Mucosa of rectum (tissue), 2 donors: ENCODE measurements at regions not wholly inside any gene's neighbourhood (a gene's known extent, or its start where the extent isn't known, plus 50 kb on each side); places are given as distances from the start of the nearest gene placed in this dataset.

Source experiments
- H3K27ac ChIP-seq, 2 donors: one replicate each; pipeline ENCODE4 v1.7.0; 2013; ENCODE audit warnings: inconsistent platforms in 2 of 2, low read depth in 2 of 2, low read length in 2 of 2
- H3K27me3 ChIP-seq, 2 donors: one replicate each; pipeline ENCODE4 v1.7.0; 2013; ENCODE audit warnings: low read length in 2 of 2; ENCODE audit not compliant: control insufficient read depth in 2 of 2, insufficient read depth in 2 of 2
- H3K36me3 ChIP-seq, 2 donors: one replicate each; pipeline ENCODE4 v1.7.0; 2013; ENCODE audit warnings: low read length in 2 of 2; ENCODE audit not compliant: control insufficient read depth in 2 of 2, insufficient read depth in 2 of 2
- H3K4me1 ChIP-seq, 2 donors: one replicate each; pipeline ENCODE4 v1.7.0; 2013; ENCODE audit warnings: low read length in 2 of 2, mild to moderate bottlenecking in 1 of 2; ENCODE audit not compliant: control insufficient read depth in 2 of 2, insufficient read depth in 2 of 2
- H3K4me3 ChIP-seq, 2 donors: one replicate each; pipeline ENCODE4 v1.7.0; 2013; ENCODE audit warnings: low read length in 2 of 2
- H3K9ac ChIP-seq, 2 donors: one replicate each; pipeline ENCODE4 v1.7.0; 2013; ENCODE audit warnings: low read length in 2 of 2, low read depth in 1 of 2, mild to moderate bottlenecking in 1 of 2
- H3K9me3 ChIP-seq, 2 donors: one replicate each; pipeline ENCODE4 v1.7.0; 2013; ENCODE audit warnings: low read length in 2 of 2; ENCODE audit not compliant: control insufficient read depth in 2 of 2
- donor health status: healthy.
- donor health status: Normal muscosa, but diverticular disease.

DNA sequence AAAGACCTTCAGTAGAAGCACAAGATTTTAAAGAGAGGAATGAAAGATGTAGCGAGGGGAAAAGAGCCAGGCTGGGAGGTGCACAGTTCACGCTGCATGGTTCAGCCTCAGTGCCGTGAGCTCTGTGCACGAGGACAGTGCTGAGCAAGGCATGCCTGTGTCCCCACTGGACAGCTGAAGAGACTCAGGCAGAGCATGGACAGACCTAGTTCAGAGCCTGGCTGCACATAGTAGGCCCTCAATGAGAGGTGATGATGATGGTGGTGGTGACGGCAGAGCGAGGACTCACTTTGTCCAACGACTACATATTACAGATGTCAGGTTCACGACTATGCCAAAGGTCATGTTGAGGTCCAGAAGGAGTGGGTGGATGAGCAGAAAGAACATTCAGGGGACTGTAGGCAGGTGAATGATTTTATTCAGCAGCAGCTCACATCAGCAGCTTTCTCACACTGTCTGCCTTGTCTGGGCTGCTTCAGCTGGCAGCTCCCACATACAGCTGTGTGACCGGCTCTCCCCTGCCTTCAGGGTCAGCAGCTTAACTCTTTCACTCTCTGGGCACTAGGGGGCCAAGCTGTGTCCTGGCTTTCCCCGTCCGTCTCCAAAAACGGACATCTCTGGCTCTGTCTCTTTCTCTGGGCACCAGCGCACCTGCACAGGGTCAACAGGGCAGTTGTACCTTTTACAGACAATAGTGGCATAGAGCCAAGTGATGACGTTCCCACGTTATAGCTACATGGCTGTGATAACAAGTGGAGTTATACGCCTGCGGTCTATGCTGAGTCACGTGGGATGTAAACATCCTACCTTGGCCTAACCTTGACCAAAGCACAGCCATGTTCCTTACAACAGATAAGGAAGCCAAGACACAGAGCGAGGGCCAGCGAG lies 83.4 kb upstream of the KCNK12 start:
- peaks cover 7 to 9% of the 10 kb centered on the region in 2 donors for H3K4me1 ChIP-seq
- H3K4me3 ChIP-seq = no peak overlapping the region
- no peaks in the 10 kb centered on the region for H3K36me3 ChIP-seq
- no peaks in the 10 kb centered on the region for H3K9me3 ChIP-seq
- H3K9ac ChIP-seq = no peak overlapping the region
- no peaks in the 10 kb centered on the region for H3K27me3 ChIP-seq
- no peak overlapping the region for H3K27ac ChIP-seq

DNA sequence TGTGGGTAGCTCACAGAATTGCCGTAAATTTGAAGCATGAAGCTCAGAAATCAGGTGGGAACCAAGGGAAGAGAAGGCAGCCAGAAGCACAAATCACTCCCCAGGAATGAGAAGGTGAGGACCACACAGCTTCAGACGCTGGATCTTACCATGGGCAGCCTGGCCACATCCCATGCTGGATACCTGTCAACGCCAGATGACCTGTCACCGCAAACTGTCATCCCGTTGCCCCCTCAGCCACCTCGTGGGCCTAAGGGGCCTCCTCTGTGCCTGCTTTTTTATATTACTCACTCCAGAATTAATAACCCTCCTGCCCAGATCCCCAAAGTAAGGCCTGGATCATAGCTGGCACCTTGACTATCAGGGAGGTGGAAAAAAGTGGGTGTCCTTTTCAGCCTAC lies 82.3 kb upstream of the KCNK12 start:
- H3K27ac ChIP-seq = no peak overlapping the region
- no peaks in the 10 kb centered on the region for H3K27me3 ChIP-seq
- no peak overlapping the region for H3K9ac ChIP-seq
- H3K36me3 ChIP-seq = no peaks in the 10 kb centered on the region
- peaks cover 7 to 9% of the 10 kb centered on the region in 2 donors for H3K4me1 ChIP-seq
- H3K4me3 ChIP-seq = no peak overlapping the region
- no peaks in the 10 kb centered on the region for H3K9me3 ChIP-seq

DNA sequence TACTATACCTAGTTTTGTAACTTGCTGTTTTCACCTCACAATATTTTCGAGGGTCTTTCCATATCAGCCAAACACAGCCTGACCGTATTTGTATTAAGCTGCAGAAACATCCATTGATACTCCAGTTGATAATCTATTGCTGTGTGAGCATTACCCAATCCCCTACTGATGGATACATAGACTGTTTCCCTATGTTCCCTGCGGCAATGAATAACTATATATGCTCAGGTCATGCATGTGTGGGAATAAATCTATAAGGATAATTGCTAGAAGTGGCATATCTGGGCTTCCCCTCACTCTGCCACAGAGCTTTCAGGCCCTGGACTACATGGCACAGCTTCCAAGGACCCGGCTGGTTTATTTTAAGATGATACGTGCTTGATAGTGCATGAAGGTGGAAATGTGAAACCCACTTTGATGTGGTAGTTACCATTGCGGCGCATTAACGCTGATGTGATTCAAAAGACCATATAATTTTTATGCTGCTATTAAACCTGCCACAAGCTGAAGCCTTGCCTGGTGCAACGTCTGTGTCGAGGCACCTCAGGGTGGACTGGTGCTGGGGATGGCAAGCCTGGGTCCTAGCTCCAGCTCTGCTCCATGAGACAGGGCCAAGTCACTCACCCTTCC lies 81.4 kb upstream of the KCNK12 start:
- Histone ChIP-seq H3K27me3 (no peaks in the 10 kb centered on the region), H3K36me3 (no peaks in the 10 kb centered on the region), H3K4me3 (no peak overlapping the region), H3K9ac (no peak overlapping the region), H3K27ac (no peak overlapping the region), H3K4me1 (peaks cover 7 to 9% of the 10 kb centered on the region in 2 donors), H3K9me3 (no peaks in the 10 kb centered on the region)

DNA sequence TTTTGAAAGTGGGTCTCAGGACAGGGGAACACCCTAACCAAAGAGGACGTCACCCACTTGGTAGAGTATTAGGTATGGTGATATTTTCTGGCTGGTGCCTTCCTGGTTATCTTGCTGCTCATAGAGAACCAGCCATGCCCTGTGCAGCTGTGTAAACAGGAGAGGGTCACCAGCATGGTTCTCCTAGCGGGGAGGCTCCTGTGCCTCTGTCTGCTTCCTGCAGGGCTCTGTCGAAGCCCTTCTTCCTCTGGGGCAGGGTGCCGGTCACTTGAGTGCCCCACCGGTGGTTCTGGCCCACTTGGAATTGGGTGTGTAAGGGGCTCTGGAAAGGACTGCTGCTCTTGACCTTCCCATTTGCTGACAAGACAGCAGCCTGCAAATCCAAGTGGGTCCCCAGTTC lies 80.5 kb upstream of the KCNK12 start:
- no peaks in the 10 kb centered on the region for H3K9me3 ChIP-seq
- H3K36me3 ChIP-seq = no peaks in the 10 kb centered on the region
- peaks cover 7 to 9% of the 10 kb centered on the region in 2 donors for H3K4me1 ChIP-seq
- H3K4me3 ChIP-seq = no peak overlapping the region
- H3K27me3 ChIP-seq = no peaks in the 10 kb centered on the region
- no peak overlapping the region for H3K27ac ChIP-seq
- no peak overlapping the region for H3K9ac ChIP-seq

DNA sequence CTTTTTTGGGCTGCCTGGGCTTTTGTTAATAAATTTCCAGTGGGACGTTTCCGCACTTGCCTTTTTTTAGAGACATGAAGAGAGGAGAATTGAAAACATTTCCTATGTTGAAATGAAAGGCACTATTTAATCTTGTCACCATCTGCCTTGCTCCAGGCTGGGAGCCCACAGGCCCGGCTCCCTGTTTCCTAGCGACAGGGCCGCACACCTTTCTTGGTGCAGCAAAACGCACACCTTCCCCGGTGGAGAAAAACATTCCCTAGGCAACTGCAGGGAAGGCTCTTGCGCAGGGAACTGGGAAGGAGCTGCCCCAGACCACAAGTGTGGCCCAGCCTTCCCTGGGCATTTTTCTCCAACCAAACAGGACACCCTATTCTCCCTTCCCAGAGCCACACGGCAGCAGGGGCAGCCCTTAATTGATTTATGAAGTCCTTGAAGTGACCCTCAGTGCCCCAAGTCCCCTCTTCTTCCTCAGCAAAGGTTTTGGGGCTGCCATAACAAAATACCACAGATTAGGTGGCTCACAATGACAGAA lies 79.3 kb upstream of the KCNK12 start:
- no peaks in the 10 kb centered on the region for H3K36me3 ChIP-seq
- H3K9me3 ChIP-seq = no peaks in the 10 kb centered on the region
- H3K4me1 ChIP-seq = peaks cover 7 to 9% of the 10 kb centered on the region in 2 donors
- no peak overlapping the region for H3K4me3 ChIP-seq
- H3K27ac ChIP-seq = no peak overlapping the region
- no peaks in the 10 kb centered on the region for H3K27me3 ChIP-seq
- no peak overlapping the region for H3K9ac ChIP-seq

DNA sequence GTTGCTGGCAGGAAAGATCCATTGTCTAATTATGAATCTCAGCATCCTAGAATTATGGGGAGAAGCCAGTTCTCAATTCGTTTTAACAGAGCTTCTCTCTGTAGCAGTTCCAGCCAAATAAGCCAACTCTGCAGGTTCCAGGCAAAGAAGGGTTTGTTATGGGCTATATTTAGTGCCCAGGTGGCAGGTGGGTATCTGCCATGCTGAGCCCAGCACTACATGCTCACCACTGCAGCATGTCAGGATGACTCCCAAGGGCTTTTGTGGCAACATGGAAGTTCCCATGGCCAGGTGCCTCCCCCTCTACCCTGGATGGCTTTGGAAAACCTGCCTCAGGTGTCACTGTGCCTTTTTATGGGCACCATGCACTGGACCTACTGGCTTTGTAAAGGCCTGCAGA lies 74.5 kb upstream of the KCNK12 start:
- Histone ChIP-seq H3K27ac (no peak overlapping the region), H3K36me3 (no peaks in the 10 kb centered on the region), H3K4me3 (no peak overlapping the region), H3K4me1 (peaks cover 0 to 3% of the 10 kb centered on the region in 2 donors), H3K27me3 (no peaks in the 10 kb centered on the region), H3K9ac (no peak overlapping the region), H3K9me3 (no peaks in the 10 kb centered on the region)

DNA sequence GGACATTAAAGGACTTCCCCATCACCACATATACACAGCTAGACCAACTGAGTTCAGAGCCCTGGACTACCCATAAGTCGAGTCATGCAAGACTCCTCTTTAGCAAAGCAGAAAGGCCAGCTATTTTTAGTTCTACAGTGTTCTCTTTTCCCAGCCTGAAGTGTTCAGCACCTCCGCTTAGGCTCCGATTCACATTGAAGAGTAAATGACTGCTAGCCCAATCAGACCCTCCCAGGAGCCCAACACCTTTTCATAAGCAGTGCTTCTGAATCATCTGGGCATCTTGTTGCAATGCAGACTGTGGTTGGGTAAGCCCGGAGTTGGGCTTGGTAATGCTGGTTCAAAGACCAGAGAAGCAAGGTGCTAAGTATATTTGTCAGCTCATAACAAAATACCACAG lies 73.6 kb upstream of the KCNK12 start:
- Histone ChIP-seq H3K9me3 (no peaks in the 10 kb centered on the region), H3K27me3 (no peaks in the 10 kb centered on the region), H3K4me3 (no peak overlapping the region), H3K4me1 (peaks cover 0 to 3% of the 10 kb centered on the region in 2 donors), H3K36me3 (no peaks in the 10 kb centered on the region), H3K9ac (no peak overlapping the region), H3K27ac (no peak overlapping the region)

DNA sequence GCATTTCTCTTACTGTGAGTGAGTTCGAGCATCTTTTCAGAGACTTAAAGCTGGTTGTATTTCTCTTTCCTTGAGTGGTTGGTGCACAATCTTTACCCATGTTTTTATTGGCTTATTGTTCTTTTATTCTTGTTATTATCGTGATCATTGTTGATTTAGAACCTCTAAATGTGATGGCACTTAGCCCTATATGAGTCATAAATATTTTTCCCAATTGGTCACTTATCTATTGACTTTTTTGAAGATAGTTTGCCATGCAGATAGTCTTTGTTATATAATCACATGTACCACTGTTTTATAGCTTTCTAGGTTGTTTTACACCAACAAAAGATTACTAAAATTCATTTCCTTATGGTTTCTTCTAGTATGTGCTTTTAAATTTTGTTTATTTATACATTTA lies 70.6 kb upstream of the KCNK12 start:
- H3K4me1 ChIP-seq = peaks cover 0 to 6% of the 10 kb centered on the region in 2 donors
- no peaks in the 10 kb centered on the region for H3K36me3 ChIP-seq
- H3K4me3 ChIP-seq = no peak overlapping the region
- no peaks in the 10 kb centered on the region for H3K9me3 ChIP-seq
- no peak overlapping the region for H3K27ac ChIP-seq
- no peak overlapping the region for H3K9ac ChIP-seq
- no peaks in the 10 kb centered on the region for H3K27me3 ChIP-seq

DNA sequence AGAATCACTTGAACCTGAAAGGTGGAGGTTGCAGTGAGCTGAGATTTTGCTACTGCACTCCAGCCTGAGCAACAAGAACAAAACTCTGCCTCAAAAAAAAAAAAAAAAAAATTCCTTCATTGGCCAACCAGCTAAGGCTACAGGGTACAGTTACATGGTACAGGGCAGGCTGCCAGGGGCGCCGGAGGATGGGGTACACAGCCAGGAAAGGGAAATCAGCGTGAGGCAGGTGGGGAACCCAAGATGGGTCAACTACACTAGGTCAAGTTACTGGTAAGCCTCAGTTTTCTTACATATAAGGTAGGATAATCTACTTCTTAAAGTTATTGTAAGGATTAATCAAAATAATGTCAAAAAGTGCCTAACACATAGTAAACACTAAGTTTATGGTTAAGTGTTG lies 69.6 kb upstream of the KCNK12 start:
- Histone ChIP-seq H3K27me3 (no peaks in the 10 kb centered on the region), H3K9me3 (no peaks in the 10 kb centered on the region), H3K4me1 (peaks cover 0 to 6% of the 10 kb centered on the region in 2 donors), H3K4me3 (no peak overlapping the region), H3K36me3 (no peaks in the 10 kb centered on the region), H3K9ac (no peak overlapping the region), H3K27ac (no peak overlapping the region)

DNA sequence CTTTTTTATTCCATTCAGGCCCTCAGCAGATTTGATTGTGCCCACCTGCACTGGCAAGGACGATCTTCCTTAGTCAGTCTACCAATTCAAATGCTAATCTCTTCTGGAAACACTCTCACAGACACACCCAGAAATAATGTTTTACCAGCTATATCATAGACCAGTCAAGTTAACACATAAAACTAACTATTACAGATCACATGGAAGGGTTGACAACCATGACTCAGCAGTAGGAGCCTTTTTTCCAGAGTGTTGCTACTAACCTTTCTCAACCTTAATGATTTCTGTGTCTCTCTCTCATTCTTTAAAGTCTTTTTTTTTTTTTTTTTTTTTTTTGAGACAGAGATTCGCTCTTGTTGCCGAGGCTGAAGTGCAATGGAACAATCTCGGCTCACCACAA lies 68.7 kb upstream of the KCNK12 start:
- H3K4me3 ChIP-seq = no peak overlapping the region
- H3K27me3 ChIP-seq = no peaks in the 10 kb centered on the region
- peak overlapping the region in 1 of 2 donors; percentile 41 for H3K27ac ChIP-seq

More for the DNA sequence above, 68.7 kb upstream of the KCNK12 start:
- peaks cover 0 to 6% of the 10 kb centered on the region in 2 donors for H3K4me1 ChIP-seq
- H3K36me3 ChIP-seq = no peaks in the 10 kb centered on the region
- H3K9me3 ChIP-seq = no peaks in the 10 kb centered on the region
- no peak overlapping the region for H3K9ac ChIP-seq
